Stimulated activated CD8-positive, alpha-beta memory T cell treated with anti-CD3 and anti-CD28 coated beads, Interleukin-15, amount 100 ng/mL, for 24 hours (primary cell): ENCODE measurements at regions not wholly inside any gene's neighbourhood (a gene's known extent, or its start where the extent isn't known, plus 50 kb on each side); places are given as distances from the start of the nearest gene placed in this dataset.

ENCODE experiments used
- DNase-seq: peaks from one replicate; pipeline ENCODE4 v3.0.0-alpha.2; 2020; ENCODE audit warnings: low read depth

- DNase-seq = no peak
These were observed 206.7 kb downstream of the AACS start for GRCh38 chr12:125271892-125272291.

GRCh38 chr12:125272383-125272933 lies 207.2 kb downstream of the AACS start:
- DNase-seq = no peak

- no peak for DNase-seq
These were observed 211.3 kb downstream of the AACS start for GRCh38 chr12:125276567-125276966.

GRCh38 chr12:125280482-125281377 lies 215.5 kb downstream of the AACS start:
- no peak for DNase-seq

- DNase-seq = no peak
These were observed 217.7 kb downstream of the AACS start for GRCh38 chr12:125282921-125283320.

- DNase-seq = no peak
These were observed 218.3 kb downstream of the AACS start for GRCh38 chr12:125283521-125283920.

- no peak for DNase-seq
These were observed 218.9 kb downstream of the AACS start for GRCh38 chr12:125284087-125284486.

- no peak for DNase-seq
These were observed 219.9 kb downstream of the AACS start for GRCh38 chr12:125284945-125285685.

- no peak for DNase-seq
These were observed 220.9 kb downstream of the AACS start for GRCh38 chr12:125286005-125286727.

GRCh38 chr12:125287155-125287847 lies 222.1 kb downstream of the AACS start:
- no peak for DNase-seq

- DNase-seq = no peak
These were observed 224.0 kb downstream of the AACS start for GRCh38 chr12:125288931-125289928.

- no peak for DNase-seq
These were observed 224.7 kb downstream of the AACS start for GRCh38 chr12:125289970-125290369.

- DNase-seq = no peak
These were observed 227.5 kb downstream of the AACS start for GRCh38 chr12:125292700-125293099.

- no peak for DNase-seq
These were observed 230.3 kb downstream of the AACS start for GRCh38 chr12:125295550-125295949.

GRCh38 chr12:125296701-125297100 lies 231.5 kb downstream of the AACS start:
- DNase-seq = no peak

- DNase-seq = no peak
These were observed 234.6 kb downstream of the AACS start for GRCh38 chr12:125299840-125300239.

- no peak for DNase-seq
These were observed 235.0 kb downstream of the AACS start for GRCh38 chr12:125300249-125300648.

- no peak for DNase-seq
These were observed 238.1 kb downstream of the AACS start for GRCh38 chr12:125303337-125303736.

GRCh38 chr12:125304029-125304428 lies 238.8 kb downstream of the AACS start:
- DNase-seq = no peak

- no peak for DNase-seq
These were observed 240.0 kb downstream of the AACS start for GRCh38 chr12:125305231-125305630.
